GM21528 (cell line): ENCODE measurements at regions not wholly inside any gene's neighbourhood (a gene's known extent, or its start where the extent isn't known, plus 50 kb on each side); places are given as distances from the start of the nearest gene placed in this dataset.
A peak's percentile ranks its signal among the peaks of the same experiment; 100 is the strongest.

Experiments used
- ATAC-seq: cut with Tn5 transposase; IDR thresholded peaks from one replicate; pipeline ENCODE4 v1.9.1; 2021; ENCODE audit warnings: mild to moderate bottlenecking, moderate library complexity; ENCODE audit not compliant: unreplicated experiment, low FRiP score

GRCh38 chr2:457262-457661 lies 169.4 kb upstream of the ALKAL2 start:
- ATAC-seq: no peak

GRCh38 chr2:455913-456312 lies 168.0 kb upstream of the ALKAL2 start:
- no peak for ATAC-seq

GRCh38 chr2:455015-455705 lies 167.3 kb upstream of the ALKAL2 start:
- no peak for ATAC-seq

GRCh38 chr2:453132-453531 lies 165.2 kb upstream of the ALKAL2 start:
- ATAC-seq: no peak

- no peak for ATAC-seq
Measured at GRCh38 chr2:451495-451894, 163.6 kb upstream of the ALKAL2 start.

GRCh38 chr2:449246-450067 lies 161.6 kb upstream of the ALKAL2 start:
- ATAC-seq: no peak

GRCh38 chr2:447902-448665 lies 160.2 kb upstream of the ALKAL2 start:
- ATAC-seq: no peak

GRCh38 chr2:446963-447530 lies 159.2 kb upstream of the ALKAL2 start:
- ATAC-seq: no peak

GRCh38 chr2:446303-446874 lies 158.5 kb upstream of the ALKAL2 start:
- ATAC-seq: no peak

GRCh38 chr2:445896-446295 lies 158.0 kb upstream of the ALKAL2 start:
- no peak for ATAC-seq

- ATAC-seq: no peak
Measured at GRCh38 chr2:444937-445884, 157.3 kb upstream of the ALKAL2 start.

GRCh38 chr2:443741-444140 lies 155.8 kb upstream of the ALKAL2 start:
- no peak for ATAC-seq

- no peak for ATAC-seq
Measured at GRCh38 chr2:443216-443615, 155.3 kb upstream of the ALKAL2 start.

- ATAC-seq: peak; percentile 47
Measured at GRCh38 chr2:441258-442022, 153.5 kb upstream of the ALKAL2 start.

- ATAC-seq: no peak
Measured at GRCh38 chr2:440403-440740, 152.5 kb upstream of the ALKAL2 start.

- ATAC-seq: no peak
Measured at GRCh38 chr2:439556-440402, 151.9 kb upstream of the ALKAL2 start.

GRCh38 chr2:439077-439476 lies 151.2 kb upstream of the ALKAL2 start:
- no peak for ATAC-seq
